ENCODE measurements at regions not wholly inside any gene's neighbourhood (a gene's known extent, or its start where the extent isn't known, plus 50 kb on each side); places are given as distances from the start of the nearest gene placed in this dataset.

GRCh38 chr6:76810286-76810685 lies 653.0 kb downstream of the HTR1B start:
- Histone ChIP-seq H2AFZ (ENCODE audit: low read length) (no peak overlapping the region), H3K4me2 (ENCODE audit: low read depth, low read length, poor library complexity, severe bottlenecking) (no peak overlapping the region), H3K9ac (ENCODE audit: low read depth, low read length, poor library complexity, severe bottlenecking) (no peak overlapping the region), H3K4me3 (ENCODE audit: low read length, poor library complexity, severe bottlenecking) (no peak overlapping the region), H4K20me1 (ENCODE audit: insufficient read depth, low read length, poor library complexity, severe bottlenecking) (no peaks in the 10 kb centered on the region), H3F3A (ENCODE audit: low read depth) (no peaks in the 10 kb centered on the region), H3K27me3 (ENCODE audit: insufficient read depth, low read length, poor library complexity, severe bottlenecking) (no peaks in the 10 kb centered on the region), H3K79me2 (ENCODE audit: insufficient read depth, low read length) (no peaks in the 10 kb centered on the region), H3K9me3 (ENCODE audit: insufficient read depth, low read depth, low read length) (no peaks in the 10 kb centered on the region), H3K4me1 (ENCODE audit: insufficient read depth, low read length, poor library complexity, severe bottlenecking) (no peaks in the 10 kb centered on the region), H3K36me3 (ENCODE audit: insufficient read depth, low read length) (no peaks in the 10 kb centered on the region), H3K9me2 (replicated peaks; ENCODE audit: low read depth, low read length) (no peaks in the 10 kb centered on the region)
- no peak for TF ChIP-seq EZH2phosphoT487 (IDR thresholded peaks at IDR 0.05; ENCODE audit: borderline replicate concordance)
- TF ChIP-seq CTCF (conservative IDR thresholded peaks at IDR 0.05; ENCODE audit: low read length): no peak

GRCh38 chr6:76803038-76803580 lies 660.2 kb downstream of the HTR1B start:
- H3K4me3 ChIP-seq (ENCODE audit: low read length, poor library complexity, severe bottlenecking): no peak overlapping the region
- H3K9ac ChIP-seq (ENCODE audit: low read depth, low read length, poor library complexity, severe bottlenecking): no peak overlapping the region
- no peaks in the 10 kb centered on the region for H3F3A ChIP-seq (ENCODE audit: low read depth)
- H3K9me2 ChIP-seq (replicated peaks; ENCODE audit: low read depth, low read length): no peaks in the 10 kb centered on the region
- no peaks in the 10 kb centered on the region for H3K9me3 ChIP-seq (ENCODE audit: insufficient read depth, low read depth, low read length)
- no peaks in the 10 kb centered on the region for H4K20me1 ChIP-seq (ENCODE audit: insufficient read depth, low read length, poor library complexity, severe bottlenecking)
- no peaks in the 10 kb centered on the region for H3K36me3 ChIP-seq (ENCODE audit: insufficient read depth, low read length)
- no peak overlapping the region for H3K4me2 ChIP-seq (ENCODE audit: low read depth, low read length, poor library complexity, severe bottlenecking)
- H2AFZ ChIP-seq (ENCODE audit: low read length): no peak overlapping the region
- no peaks in the 10 kb centered on the region for H3K79me2 ChIP-seq (ENCODE audit: insufficient read depth, low read length)
- TF ChIP-seq CTCF (conservative IDR thresholded peaks at IDR 0.05; ENCODE audit: low read length) (no peak), EZH2phosphoT487 (IDR thresholded peaks at IDR 0.05; ENCODE audit: borderline replicate concordance) (no peak)
- no peaks in the 10 kb centered on the region for H3K27me3 ChIP-seq (ENCODE audit: insufficient read depth, low read length, poor library complexity, severe bottlenecking)
- H3K4me1 ChIP-seq (ENCODE audit: insufficient read depth, low read length, poor library complexity, severe bottlenecking): no peaks in the 10 kb centered on the region

- Histone ChIP-seq H2AFZ (ENCODE audit: low read length) (no peak overlapping the region), H3K4me1 (ENCODE audit: insufficient read depth, low read length, poor library complexity, severe bottlenecking) (no peaks in the 10 kb centered on the region), H3K9ac (ENCODE audit: low read depth, low read length, poor library complexity, severe bottlenecking) (no peak overlapping the region), H3K27me3 (ENCODE audit: insufficient read depth, low read length, poor library complexity, severe bottlenecking) (no peaks in the 10 kb centered on the region), H3K4me3 (ENCODE audit: low read length, poor library complexity, severe bottlenecking) (no peak overlapping the region), H3K9me2 (replicated peaks; ENCODE audit: low read depth, low read length) (no peaks in the 10 kb centered on the region), H3K4me2 (ENCODE audit: low read depth, low read length, poor library complexity, severe bottlenecking) (no peak overlapping the region), H3K79me2 (ENCODE audit: insufficient read depth, low read length) (no peaks in the 10 kb centered on the region), H3K9me3 (ENCODE audit: insufficient read depth, low read depth, low read length) (no peaks in the 10 kb centered on the region), H4K20me1 (ENCODE audit: insufficient read depth, low read length, poor library complexity, severe bottlenecking) (no peaks in the 10 kb centered on the region), H3K36me3 (ENCODE audit: insufficient read depth, low read length) (no peaks in the 10 kb centered on the region), H3F3A (ENCODE audit: low read depth) (no peaks in the 10 kb centered on the region)
- TF ChIP-seq CTCF (conservative IDR thresholded peaks at IDR 0.05; ENCODE audit: low read length) (no peak), EZH2phosphoT487 (IDR thresholded peaks at IDR 0.05; ENCODE audit: borderline replicate concordance) (no peak)
Observed at GRCh38 chr6:76792394-76792793, 670.9 kb downstream of the HTR1B start.
